GM18498 (cell line): ENCODE measurements at regions not wholly inside any gene's neighbourhood (a gene's known extent, or its start where the extent isn't known, plus 50 kb on each side); places are given as distances from the start of the nearest gene placed in this dataset.

Experiments used
- ATAC-seq: cut with Tn5 transposase; IDR thresholded peaks from one replicate; pipeline ENCODE4 v1.9.1; 2021; ENCODE audit warnings: mild to moderate bottlenecking, moderate library complexity; ENCODE audit not compliant: unreplicated experiment

DNA sequence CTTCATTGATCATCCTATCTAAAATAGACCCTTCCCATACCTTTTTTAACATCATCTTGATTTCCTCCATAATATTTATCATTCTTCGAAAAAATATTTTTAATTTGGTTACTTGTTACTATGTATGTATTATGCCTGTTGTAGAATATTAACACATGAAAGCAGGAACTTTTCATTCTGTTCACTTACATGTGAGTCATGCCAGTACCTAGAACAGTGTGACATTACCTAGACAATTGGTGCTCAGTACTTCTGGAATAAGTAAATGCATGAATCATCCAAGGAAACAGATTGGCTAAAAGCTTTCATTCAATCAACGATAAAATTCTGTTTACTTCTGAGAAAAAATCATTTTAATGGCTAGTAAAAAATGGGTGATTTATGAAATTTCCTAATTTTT, 76.4 kb downstream of the CXXC4 start:
- no peak for ATAC-seq

- no peak for ATAC-seq
These were observed 77.3 kb downstream of the CXXC4 start for GRCh38 chr4:104417357-104417882.

DNA sequence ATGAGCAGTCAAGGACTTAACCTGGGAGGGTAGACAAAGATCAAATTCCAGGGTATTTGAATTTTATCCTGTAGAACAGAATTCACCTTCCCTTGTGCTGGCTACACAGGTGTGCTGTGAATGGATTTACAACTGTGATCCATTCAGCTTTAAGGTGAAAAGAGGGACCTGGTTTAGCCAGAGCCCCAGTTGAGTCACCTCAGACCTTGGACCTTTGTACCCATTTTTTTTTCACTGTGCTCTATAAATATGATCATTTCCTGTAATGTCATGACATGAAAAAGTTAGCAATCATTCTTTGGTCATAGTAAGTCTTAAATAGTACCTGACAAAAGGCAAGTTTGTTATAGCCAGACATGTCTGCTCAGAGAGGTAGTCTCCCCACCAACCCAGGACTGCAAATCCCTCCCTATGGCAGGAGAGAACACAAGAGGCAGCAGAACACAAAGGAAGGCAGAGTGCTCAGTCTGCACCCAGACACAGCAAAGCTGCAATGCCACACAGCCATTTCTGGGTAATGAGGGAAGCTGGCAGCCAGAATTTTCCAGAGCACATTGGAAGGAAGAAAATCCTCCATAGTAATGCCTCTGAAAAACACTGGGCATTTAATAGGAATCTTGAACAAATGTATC, 77.9 kb downstream of the CXXC4 start:
- no peak for ATAC-seq

DNA sequence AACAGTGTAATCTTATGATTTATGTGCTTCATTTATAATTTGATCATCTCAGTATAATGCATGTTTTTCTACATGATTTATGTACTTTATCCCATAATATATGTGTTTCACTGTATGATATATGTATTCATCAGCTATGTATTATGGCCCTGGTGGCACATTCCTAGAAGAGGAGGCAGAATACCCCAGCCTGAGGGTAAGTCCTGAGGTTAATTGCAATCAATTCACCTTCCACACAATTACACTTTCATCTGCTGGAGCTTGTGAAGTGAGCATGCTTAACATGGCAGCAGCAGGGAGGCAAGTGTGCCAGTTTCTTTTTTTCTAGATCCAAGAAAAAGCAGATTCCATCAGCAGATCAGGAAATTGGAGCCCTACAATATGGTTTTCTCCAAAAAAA, 81.2 kb downstream of the CXXC4 start:
- no peak for ATAC-seq

- ATAC-seq, result no peak
These were observed 82.3 kb downstream of the CXXC4 start for GRCh38 chr4:104412344-104412743.

DNA sequence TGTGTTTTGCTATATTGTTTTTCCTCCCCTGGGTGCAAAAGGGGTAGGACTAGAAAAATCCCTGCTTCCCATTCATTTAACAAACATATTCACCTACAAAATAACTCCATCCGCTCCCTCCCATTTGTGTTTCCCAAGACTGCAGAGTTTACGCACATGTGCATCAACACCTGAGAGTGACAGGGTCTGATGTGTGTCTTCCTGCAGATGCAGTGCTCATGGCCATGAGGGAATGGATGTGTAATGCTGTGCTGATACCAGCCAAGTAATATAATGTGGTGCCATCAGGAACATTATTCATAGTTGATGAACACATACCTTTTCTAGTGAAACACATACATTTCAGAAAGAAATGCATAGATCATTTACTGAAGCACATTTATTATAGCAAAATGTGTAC, 83.2 kb downstream of the CXXC4 start:
- ATAC-seq, result no peak

DNA sequence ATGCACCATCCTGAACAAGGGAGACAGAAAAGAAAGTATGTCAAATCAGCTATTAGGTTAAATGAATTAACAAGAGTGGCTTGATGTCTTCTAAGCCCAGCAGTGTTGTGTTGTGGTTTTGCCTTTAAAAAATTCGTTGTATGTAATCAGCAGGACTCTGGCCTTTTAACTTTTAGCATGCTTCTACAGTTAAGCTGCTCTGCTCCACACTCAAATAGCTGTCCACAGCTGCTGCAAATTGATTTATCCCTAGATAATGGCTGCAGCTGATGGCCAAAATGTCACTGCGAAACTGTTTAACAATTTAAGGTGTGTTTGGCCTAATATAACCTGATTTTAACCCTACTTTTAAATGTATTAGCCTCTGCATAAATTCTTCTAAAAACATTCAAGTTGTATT, 85.8 kb downstream of the CXXC4 start:
- ATAC-seq, result no peak

GRCh38 chr4:104404361-104404760, 90.3 kb downstream of the CXXC4 start:
- ATAC-seq, result no peak

- no peak for ATAC-seq
These were observed 99.5 kb downstream of the CXXC4 start for GRCh38 chr4:104395168-104395614.

DNA sequence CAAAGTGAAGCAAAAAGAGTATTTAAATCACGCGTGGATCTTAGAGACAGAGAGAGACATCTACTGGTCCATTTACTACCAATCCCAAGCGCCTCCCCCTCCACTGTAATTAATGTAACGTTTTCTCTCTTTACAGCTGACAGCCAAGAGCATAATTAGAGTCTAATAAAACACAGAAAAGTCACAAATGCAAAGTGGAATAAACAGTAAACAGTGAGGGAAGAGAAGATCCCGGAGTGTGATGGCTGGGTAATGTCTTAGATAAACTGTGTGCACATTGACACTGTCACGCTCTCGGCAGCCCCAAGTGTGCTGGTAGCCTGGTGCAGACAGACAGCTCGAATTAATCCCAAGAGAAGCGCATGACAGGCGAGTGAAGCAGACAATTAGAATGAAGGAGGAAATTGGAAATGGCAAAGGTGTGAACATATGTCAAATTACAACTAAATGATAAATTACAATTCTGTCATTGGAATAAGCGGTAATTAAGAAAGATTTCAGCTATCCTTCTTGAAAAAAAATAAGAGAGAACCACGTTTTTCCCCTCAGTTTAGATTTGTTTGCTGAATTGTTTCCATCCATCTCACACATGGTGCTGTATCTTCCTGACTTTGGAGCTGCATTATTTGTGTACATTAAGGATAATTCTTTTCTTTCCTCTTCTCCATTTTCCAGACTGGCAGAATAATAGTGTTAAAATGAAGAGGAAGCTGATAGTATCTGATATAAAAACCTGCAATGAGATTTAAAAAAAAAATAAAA, 100.1 kb downstream of the CXXC4 start:
- ATAC-seq, result no peak

- no peak for ATAC-seq
These were observed 100.9 kb downstream of the CXXC4 start for GRCh38 chr4:104393655-104394324.

- no peak for ATAC-seq
These were observed 109.0 kb downstream of the CXXC4 start for GRCh38 chr4:104385713-104386112.

DNA sequence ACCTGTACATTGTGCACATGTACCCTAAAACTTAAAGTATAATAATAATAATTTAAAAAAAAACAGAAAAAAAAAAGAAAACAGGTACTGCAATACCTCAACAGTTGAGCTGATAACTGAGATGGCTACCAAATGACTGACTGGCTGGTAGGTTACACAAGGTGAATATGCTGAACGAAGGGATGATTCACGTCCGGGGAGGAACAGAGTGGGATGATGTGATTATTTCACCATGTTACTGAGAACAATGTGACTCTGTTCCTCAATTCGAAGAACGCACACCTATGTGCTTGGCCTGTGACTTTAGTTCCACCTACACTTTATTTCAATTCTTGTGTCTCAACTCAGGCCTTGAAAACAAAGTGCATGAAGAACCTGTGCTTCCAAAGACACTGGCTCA, 111.7 kb downstream of the CXXC4 start:
- no peak for ATAC-seq

DNA sequence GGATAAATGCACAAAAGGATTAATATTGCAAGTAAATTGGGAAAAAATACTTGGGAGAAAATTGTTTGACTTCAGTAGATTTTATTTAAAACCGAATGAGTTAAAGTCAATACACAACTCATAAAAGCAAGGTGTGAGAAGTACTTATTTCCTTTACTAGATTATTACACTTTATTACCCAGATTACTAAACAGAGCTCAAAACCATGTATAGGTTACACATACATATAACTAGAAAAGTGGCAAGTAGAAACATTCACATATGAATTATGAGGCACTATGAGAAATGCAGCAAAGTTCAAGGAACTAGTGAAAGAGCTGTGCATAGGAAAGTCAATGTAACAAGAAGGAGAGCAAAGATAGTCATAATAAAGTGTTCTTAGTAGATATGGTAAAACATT, 113.0 kb downstream of the CXXC4 start:
- no peak for ATAC-seq

DNA sequence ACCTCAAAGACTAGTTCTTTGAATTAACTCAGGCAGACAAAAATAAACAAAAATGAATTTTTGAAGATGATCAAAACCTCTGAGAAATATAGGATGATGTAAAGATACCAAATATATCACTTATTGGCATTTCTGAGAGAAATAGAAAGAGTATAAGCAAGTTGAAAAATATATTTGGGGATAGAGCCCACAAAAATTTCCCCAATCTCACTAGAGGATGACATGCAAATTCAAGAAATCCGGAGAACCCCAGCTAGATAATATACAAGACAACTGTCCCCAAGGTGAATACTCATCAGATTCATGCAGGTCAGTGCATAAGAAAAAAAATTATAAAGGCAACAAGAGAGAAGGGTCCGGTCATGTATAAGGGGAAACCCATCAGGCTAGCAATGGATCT, 129.1 kb downstream of the CXXC4 start:
- no peak for ATAC-seq

DNA sequence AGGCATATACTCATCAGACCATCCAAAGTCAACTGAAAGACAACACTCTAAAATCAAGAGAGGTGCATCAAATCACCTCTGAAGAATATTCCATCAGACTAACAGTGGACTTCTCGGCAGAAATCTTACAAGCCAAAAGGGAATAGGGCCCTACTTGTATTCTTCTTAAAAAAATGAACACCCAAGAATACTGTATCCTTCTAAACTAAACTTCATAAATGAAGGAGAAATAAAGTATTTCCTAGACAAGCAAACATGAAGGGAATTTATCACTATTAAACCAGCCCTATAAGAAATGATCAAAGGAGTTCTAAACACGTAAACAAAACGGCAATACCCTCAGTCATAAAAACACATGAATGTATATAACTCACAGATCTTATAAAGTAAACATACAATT, 141.2 kb downstream of the CXXC4 start:
- no peak for ATAC-seq

DNA sequence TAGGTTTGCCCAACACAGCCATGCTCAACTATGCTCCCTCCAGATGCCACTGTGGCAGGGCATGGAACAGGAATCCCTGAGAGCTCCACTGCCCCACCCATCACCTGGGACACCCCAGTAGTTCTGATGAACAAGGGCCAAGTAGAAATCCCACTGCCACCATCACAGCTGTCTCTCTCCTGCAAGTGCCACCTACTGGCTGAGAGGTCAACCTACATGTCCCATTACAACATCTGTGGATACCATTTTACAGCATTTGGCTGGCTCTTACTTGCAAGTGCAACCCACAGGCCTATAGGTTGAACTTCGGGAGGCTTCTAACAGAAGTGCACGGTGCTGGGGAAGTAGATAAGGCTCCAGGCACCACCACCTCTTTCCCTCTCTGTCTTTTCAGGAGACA, 142.5 kb downstream of the CXXC4 start:
- no peak for ATAC-seq

DNA sequence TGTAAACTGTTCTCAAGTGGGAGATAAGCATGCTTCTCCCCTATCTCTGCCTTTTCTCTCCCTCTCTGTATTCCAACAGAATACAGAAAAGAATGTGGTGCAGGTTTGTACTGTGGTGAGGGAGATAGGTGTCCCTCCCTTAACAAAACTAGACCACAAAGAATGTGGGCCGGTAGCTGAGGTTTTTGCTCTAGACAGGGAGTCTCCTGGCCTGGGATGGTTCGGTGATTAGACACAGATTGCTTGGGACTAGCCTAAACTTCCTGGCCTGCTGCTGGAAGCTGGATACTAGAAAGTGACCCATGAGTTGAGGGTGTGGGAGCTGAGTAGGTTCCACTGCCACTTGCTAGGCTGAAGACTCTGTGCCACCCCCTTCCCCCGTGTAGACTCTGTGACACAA, 143.0 kb downstream of the CXXC4 start:
- ATAC-seq, result no peak

- ATAC-seq, result no peak
These were observed 149.0 kb downstream of the CXXC4 start for GRCh38 chr4:104345598-104346242.

- ATAC-seq, result no peak
These were observed 150.2 kb downstream of the CXXC4 start for GRCh38 chr4:104344342-104344980.

DNA sequence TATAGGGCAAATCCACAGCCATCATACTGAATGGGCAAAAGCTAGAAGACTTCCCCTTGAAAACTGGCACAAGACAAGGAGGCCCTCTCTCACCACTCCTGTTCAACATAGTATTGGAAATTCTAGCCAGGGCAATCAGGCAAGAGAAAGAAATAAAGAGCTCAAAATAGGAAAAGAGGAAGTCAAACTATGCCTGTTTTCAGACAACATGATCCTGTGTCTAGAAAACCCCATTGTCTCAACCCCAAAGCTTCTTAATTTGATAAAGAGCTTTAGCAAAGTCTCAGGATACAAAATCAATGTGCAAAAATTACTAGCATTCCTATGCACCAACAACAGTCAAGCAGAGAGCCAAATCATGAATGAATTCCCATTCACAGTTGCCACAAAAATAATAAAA, 160.3 kb downstream of the CXXC4 start:
- ATAC-seq, result no peak
